ENCODE measurements at regions not wholly inside any gene's neighbourhood (a gene's known extent, or its start where the extent isn't known, plus 50 kb on each side); places are given as distances from the start of the nearest gene placed in this dataset.

DNA sequence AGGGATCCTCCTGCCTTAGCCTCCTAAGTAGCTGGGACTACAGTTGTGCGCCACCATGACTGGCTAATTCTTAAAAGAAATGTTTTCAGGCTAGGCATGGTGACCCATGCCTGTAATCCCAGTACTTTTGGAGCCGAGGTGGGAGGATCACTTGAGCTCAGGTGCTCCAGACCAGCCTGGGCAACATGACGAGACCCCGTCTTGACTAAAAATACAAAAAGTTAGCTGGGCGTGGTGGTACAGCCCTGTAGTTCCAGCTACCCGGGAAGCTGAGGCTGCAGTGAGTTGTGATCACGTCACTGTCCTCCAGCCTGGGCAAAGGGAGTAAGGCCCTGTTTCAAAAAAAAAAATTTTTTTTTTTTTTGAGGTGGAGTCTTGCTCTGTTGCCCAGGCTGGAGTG, 173.1 kb downstream of the SEC14L1 start:
- no peaks in the 10 kb centered on the region for H3K79me2 ChIP-seq (ENCODE audit: low read length)
- H4K20me1 ChIP-seq (ENCODE audit: insufficient read depth, low read length), result no peaks in the 10 kb centered on the region
- H3K9me3 ChIP-seq (ENCODE audit: insufficient read depth, low read length), result no peaks in the 10 kb centered on the region
- peaks cover 16% of the 10 kb centered on the region; the same call in 1 of the 2 replicates for H3K27me3 ChIP-seq (ENCODE audit: low read depth, low read length)
- no peaks in the 10 kb centered on the region for H3K36me3 ChIP-seq (replicated peaks; ENCODE audit: low read depth, low read length)
- H3K9ac ChIP-seq (ENCODE audit: low read length), result no peak overlapping the region
- no peak overlapping the region for H3K4me2 ChIP-seq (ENCODE audit: low read length)
- no peaks in the 10 kb centered on the region for H3K4me1 ChIP-seq (ENCODE audit: low read length)
- no peak overlapping the region for H3K4me3 ChIP-seq (ENCODE audit: low read length)
- no peak overlapping the region for H2AFZ ChIP-seq (ENCODE audit: low read depth, low read length)
- H3K27ac ChIP-seq (ENCODE audit: low read length), result no peak overlapping the region
- TF ChIP-seq CTCF (IDR thresholded peaks at IDR 0.05; ENCODE audit: low read depth, low read length) (no peak), EZH2phosphoT487 (IDR thresholded peaks at IDR 0.05; ENCODE audit: low read depth) (no peak)

- H3K36me3 ChIP-seq (replicated peaks; ENCODE audit: low read depth, low read length), result no peaks in the 10 kb centered on the region
- no peaks in the 10 kb centered on the region for H4K20me1 ChIP-seq (ENCODE audit: insufficient read depth, low read length)
- H2AFZ ChIP-seq (ENCODE audit: low read depth, low read length), result no peak overlapping the region
- H3K79me2 ChIP-seq (ENCODE audit: low read length), result no peaks in the 10 kb centered on the region
- H3K9ac ChIP-seq (ENCODE audit: low read length), result no peak overlapping the region
- no peaks in the 10 kb centered on the region for H3K9me3 ChIP-seq (ENCODE audit: insufficient read depth, low read length)
- H3K4me3 ChIP-seq (ENCODE audit: low read length), result no peak overlapping the region
- H3K4me1 ChIP-seq (ENCODE audit: low read length), result peaks cover 6% of the 10 kb centered on the region
- no peak overlapping the region for H3K4me2 ChIP-seq (ENCODE audit: low read length)
- TF ChIP-seq CTCF (IDR thresholded peaks at IDR 0.05; ENCODE audit: low read depth, low read length) (no peak), EZH2phosphoT487 (IDR thresholded peaks at IDR 0.05; ENCODE audit: low read depth) (no peak)
- H3K27me3 ChIP-seq (ENCODE audit: low read depth, low read length), result peaks cover 24% of the 10 kb centered on the region
- no peak overlapping the region for H3K27ac ChIP-seq (ENCODE audit: low read length)
Measured at GRCh38 chr17:77314601-77315000, 173.8 kb downstream of the SEC14L1 start.

DNA sequence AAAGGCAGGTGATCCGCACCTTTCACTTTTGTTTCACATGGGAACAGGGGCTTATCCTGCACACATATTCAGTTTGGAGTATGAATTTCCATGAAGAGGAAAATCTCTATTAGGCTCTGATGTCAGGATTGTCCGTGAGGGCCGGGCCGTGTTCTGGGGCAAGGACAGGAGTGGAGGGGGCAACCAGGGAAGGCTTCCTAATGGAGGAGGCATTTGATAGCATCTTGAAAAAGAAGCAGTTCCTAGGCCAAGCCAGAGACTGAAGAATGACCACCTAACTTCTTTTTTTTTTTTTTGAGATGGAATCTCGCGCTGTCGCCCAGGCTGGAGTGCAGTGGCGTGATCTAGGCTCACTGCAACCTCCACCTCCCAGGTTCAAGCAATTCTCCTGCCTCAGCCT, 174.2 kb downstream of the SEC14L1 start:
- no peak overlapping the region for H3K27ac ChIP-seq (ENCODE audit: low read length)
- no peaks in the 10 kb centered on the region for H3K36me3 ChIP-seq (replicated peaks; ENCODE audit: low read depth, low read length)
- H3K9me3 ChIP-seq (ENCODE audit: insufficient read depth, low read length), result no peaks in the 10 kb centered on the region
- no peak overlapping the region for H3K4me3 ChIP-seq (ENCODE audit: low read length)
- no peaks in the 10 kb centered on the region for H4K20me1 ChIP-seq (ENCODE audit: insufficient read depth, low read length)
- peaks cover 24% of the 10 kb centered on the region for H3K27me3 ChIP-seq (ENCODE audit: low read depth, low read length)
- TF ChIP-seq CTCF (IDR thresholded peaks at IDR 0.05; ENCODE audit: low read depth, low read length) (no peak), EZH2phosphoT487 (IDR thresholded peaks at IDR 0.05; ENCODE audit: low read depth) (no peak)
- H3K4me2 ChIP-seq (ENCODE audit: low read length), result no peak overlapping the region
- no peak overlapping the region for H3K9ac ChIP-seq (ENCODE audit: low read length)
- H3K4me1 ChIP-seq (ENCODE audit: low read length), result peaks cover 7% of the 10 kb centered on the region
- no peaks in the 10 kb centered on the region for H3K79me2 ChIP-seq (ENCODE audit: low read length)
- no peak overlapping the region for H2AFZ ChIP-seq (ENCODE audit: low read depth, low read length)

GRCh38 chr17:77315551-77316190, 174.9 kb downstream of the SEC14L1 start:
- Histone ChIP-seq H3K27me3 (ENCODE audit: low read depth, low read length) (peaks cover 30% of the 10 kb centered on the region), H3K27ac (ENCODE audit: low read length) (no peak overlapping the region), H3K4me3 (ENCODE audit: low read length) (no peak overlapping the region), H3K9me3 (ENCODE audit: insufficient read depth, low read length) (no peaks in the 10 kb centered on the region), H3K4me1 (ENCODE audit: low read length) (peaks cover 11% of the 10 kb centered on the region), H3K36me3 (replicated peaks; ENCODE audit: low read depth, low read length) (no peaks in the 10 kb centered on the region), H4K20me1 (ENCODE audit: insufficient read depth, low read length) (no peaks in the 10 kb centered on the region), H2AFZ (ENCODE audit: low read depth, low read length) (no peak overlapping the region), H3K9ac (ENCODE audit: low read length) (no peak overlapping the region), H3K79me2 (ENCODE audit: low read length) (no peaks in the 10 kb centered on the region), H3K4me2 (ENCODE audit: low read length) (no peak overlapping the region)
- TF ChIP-seq EZH2phosphoT487 (IDR thresholded peaks at IDR 0.05; ENCODE audit: low read depth), result no peak
- no peak for TF ChIP-seq CTCF (IDR thresholded peaks at IDR 0.05; ENCODE audit: low read depth, low read length)

All from OCI-LY3 (cell line).